ENCODE measurements at regions not wholly inside any gene's neighbourhood (a gene's known extent, or its start where the extent isn't known, plus 50 kb on each side); places are given as distances from the start of the nearest gene placed in this dataset.
A peak's percentile ranks its signal among the peaks of the same experiment; 100 is the strongest.

DNA sequence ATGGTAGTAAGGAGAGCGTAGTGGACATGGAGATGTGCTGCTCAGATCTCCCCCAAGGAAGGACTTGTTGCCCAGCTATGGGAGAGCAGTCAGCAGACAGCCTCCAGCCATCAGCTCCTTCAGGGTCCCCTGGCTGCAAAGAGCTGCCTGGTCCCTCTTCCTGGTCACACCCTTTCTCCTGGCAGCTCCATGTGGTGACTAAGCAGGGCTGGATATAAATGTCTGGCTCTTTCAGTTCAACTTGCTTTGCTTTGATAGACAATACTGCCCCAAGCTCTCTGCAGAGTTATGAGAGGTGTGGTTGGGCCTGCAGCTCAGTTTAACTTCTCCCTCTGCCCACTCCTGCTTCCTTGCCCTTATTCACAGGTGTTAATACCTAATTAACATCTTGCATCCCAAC is 64.1 kb upstream of the DDR1 start (continued):
- TF ChIP-seq HSF4 (CRISPR knock-in tag; IDR thresholded peaks at IDR 0.05; ENCODE audit: borderline replicate concordance): no peak
- no peak for TF ChIP-seq CREB5 (CRISPR knock-in tag; IDR thresholded peaks at IDR 0.05)
- no peak for TF ChIP-seq JUNB (CRISPR knock-in tag; conservative IDR thresholded peaks at IDR 0.05)
- TF ChIP-seq SPI1 (IDR thresholded peaks at IDR 0.05; ENCODE audit: borderline replicate concordance, low read depth, low read length): no peak
- peak; percentile 14; the same call in 1 of the 2 replicates for TF ChIP-seq NFE2 (IDR thresholded peaks at IDR 0.05; ENCODE audit: low read depth)
- TF ChIP-seq WHSC1 (IDR thresholded peaks at IDR 0.05; ENCODE audit: low read length): no peak
- TF ChIP-seq FOXK2 (conservative IDR thresholded peaks at IDR 0.05 in 1 of 2, IDR thresholded peaks at IDR 0.05 in 1 of 2; ENCODE audit: low read depth in 2 of 2): no peak
- TF ChIP-seq IFI16 (CRISPR knock-in tag; IDR thresholded peaks at IDR 0.05): no peak
- TF ChIP-seq ZNF41 (CRISPR knock-in tag; conservative IDR thresholded peaks at IDR 0.05): no peak
- no peak for TF ChIP-seq CBX8 (IDR thresholded peaks at IDR 0.05; ENCODE audit: borderline replicate concordance, extremely low read depth, low read depth, low read length, poor library complexity, severe bottlenecking)
- TF ChIP-seq, protein P1, sequence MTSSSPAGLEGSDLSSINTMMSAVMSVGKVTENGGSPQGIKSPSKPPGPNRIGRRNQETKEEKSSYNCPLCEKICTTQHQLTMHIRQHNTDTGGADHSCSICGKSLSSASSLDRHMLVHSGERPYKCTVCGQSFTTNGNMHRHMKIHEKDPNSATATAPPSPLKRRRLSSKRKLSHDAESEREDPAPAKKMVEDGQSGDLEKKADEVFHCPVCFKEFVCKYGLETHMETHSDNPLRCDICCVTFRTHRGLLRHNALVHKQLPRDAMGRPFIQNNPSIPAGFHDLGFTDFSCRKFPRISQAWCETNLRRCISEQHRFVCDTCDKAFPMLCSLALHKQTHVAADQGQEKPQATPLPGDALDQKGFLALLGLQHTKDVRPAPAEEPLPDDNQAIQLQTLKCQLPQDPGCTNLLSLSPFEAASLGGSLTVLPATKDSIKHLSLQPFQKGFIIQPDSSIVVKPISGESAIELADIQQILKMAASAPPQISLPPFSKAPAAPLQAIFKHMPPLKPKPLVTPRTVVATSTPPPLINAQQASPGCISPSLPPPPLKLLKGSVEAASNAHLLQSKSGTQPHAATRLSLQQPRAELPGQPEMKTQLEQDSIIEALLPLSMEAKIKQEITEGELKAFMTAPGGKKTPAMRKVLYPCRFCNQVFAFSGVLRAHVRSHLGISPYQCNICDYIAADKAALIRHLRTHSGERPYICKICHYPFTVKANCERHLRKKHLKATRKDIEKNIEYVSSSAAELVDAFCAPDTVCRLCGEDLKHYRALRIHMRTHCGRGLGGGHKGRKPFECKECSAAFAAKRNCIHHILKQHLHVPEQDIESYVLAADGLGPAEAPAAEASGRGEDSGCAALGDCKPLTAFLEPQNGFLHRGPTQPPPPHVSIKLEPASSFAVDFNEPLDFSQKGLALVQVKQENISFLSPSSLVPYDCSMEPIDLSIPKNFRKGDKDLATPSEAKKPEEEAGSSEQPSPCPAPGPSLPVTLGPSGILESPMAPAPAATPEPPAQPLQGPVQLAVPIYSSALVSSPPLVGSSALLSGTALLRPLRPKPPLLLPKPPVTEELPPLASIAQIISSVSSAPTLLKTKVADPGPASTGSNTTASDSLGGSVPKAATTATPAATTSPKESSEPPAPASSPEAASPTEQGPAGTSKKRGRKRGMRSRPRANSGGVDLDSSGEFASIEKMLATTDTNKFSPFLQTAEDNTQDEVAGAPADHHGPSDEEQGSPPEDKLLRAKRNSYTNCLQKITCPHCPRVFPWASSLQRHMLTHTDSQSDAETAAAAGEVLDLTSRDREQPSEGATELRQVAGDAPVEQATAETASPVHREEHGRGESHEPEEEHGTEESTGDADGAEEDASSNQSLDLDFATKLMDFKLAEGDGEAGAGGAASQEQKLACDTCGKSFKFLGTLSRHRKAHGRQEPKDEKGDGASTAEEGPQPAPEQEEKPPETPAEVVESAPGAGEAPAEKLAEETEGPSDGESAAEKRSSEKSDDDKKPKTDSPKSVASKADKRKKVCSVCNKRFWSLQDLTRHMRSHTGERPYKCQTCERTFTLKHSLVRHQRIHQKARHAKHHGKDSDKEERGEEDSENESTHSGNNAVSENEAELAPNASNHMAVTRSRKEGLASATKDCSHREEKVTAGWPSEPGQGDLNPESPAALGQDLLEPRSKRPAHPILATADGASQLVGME (CRISPR knock-in tag; IDR thresholded peaks at IDR 0.05): peak; percentile 58; the same call in 1 of the 2 replicates
- TF ChIP-seq HMG20A (CRISPR knock-in tag; conservative IDR thresholded peaks at IDR 0.05): no peak
- TF ChIP-seq BCL6 (CRISPR knock-in tag; IDR thresholded peaks at IDR 0.05): no peak
- TF ChIP-seq HBP1 (CRISPR knock-in tag; IDR thresholded peaks at IDR 0.05): no peak
- TF ChIP-seq HMGN3 (IDR thresholded peaks at IDR 0.05; ENCODE audit: borderline replicate concordance, extremely low read depth, insufficient read length, low read depth, low read length): no peak
- TF ChIP-seq ZNF431 (CRISPR knock-in tag; IDR thresholded peaks at IDR 0.05): no peak

Measured in K562 (cell line).